Hepatocyte (in vitro differentiated cells): ENCODE measurements at regions not wholly inside any gene's neighbourhood (a gene's known extent, or its start where the extent isn't known, plus 50 kb on each side); places are given as distances from the start of the nearest gene placed in this dataset.

ENCODE experiments used
- DNase-seq: peaks from one replicate; pipeline ENCODE4 v3.0.0-alpha.2; 2016; ENCODE audit warnings: low spot score
- H2AFZ ChIP-seq: fragments of 200-600 bp; sonication (generic); 2 replicates; pipeline ENCODE4 v1.6.0; 2016; ENCODE audit warnings: antibody characterized with exemption, mild to moderate bottlenecking
- H3K27ac ChIP-seq: fragments of 200-600 bp; sonication (generic); 2 replicates; pipeline ENCODE4 v1.5.1; 2016; ENCODE audit warnings: mild to moderate bottlenecking
- H3K27me3 ChIP-seq: fragments of 200-600 bp; sonication (generic); 2 replicates; pipeline ENCODE4 v1.6.1; 2016
- H3K36me3 ChIP-seq: fragments of 200-600 bp; sonication (generic); replicated peaks from 2 replicates; pipeline ENCODE4 v1.5.1; 2016; ENCODE audit warnings: low read depth; ENCODE audit not compliant: insufficient read depth
- H3K4me1 ChIP-seq: fragments of 200-600 bp; sonication (generic); 2 replicates; pipeline ENCODE4 v1.5.1; 2016; ENCODE audit warnings: mild to moderate bottlenecking, moderate library complexity; ENCODE audit not compliant: insufficient read depth
- H3K4me2 ChIP-seq: fragments of 200-600 bp; sonication (generic); 2 replicates; pipeline ENCODE4 v1.6.0; 2016
- H3K4me3 ChIP-seq: fragments of 200-600 bp; sonication (generic); 2 replicates; pipeline ENCODE4 v1.5.1; 2016; ENCODE audit warnings: mild to moderate bottlenecking
- H3K79me2 ChIP-seq: fragments of 200-600 bp; sonication (generic); 2 replicates; pipeline ENCODE4 v1.6.0; 2017; ENCODE audit warnings: mild to moderate bottlenecking
- H3K9me2 ChIP-seq: fragments of 200-600 bp; sonication (generic); replicated peaks from 2 replicates; pipeline ENCODE4 v1.6.0; 2017; ENCODE audit warnings: mild to moderate bottlenecking; ENCODE audit not compliant: insufficient read depth
- H3K9me3 ChIP-seq: fragments of 200-600 bp; sonication (generic); 2 replicates; pipeline ENCODE4 v1.5.1; 2016; ENCODE audit warnings: low read depth, mild to moderate bottlenecking
- H4K20me1 ChIP-seq: fragments of 200-600 bp; sonication (generic); 2 replicates; pipeline ENCODE4 v1.6.0; 2016; ENCODE audit warnings: mild to moderate bottlenecking; ENCODE audit not compliant: insufficient read depth, poor library complexity, severe bottlenecking
- EZH2 ChIP-seq: fragments of 200-600 bp; sonication (generic); IDR thresholded peaks from 2 replicates; pipeline ENCODE4 v1.6.1; 2016; ENCODE audit warnings: antibody characterized with exemption, mild to moderate bottlenecking, borderline replicate concordance
- EZH2phosphoT487 ChIP-seq: fragments of 200-600 bp; sonication (generic); IDR thresholded peaks from one replicate; pipeline ENCODE4 v1.6.1; 2018; ENCODE audit warnings: antibody characterized with exemption, mild to moderate bottlenecking, low read depth, moderate library complexity; ENCODE audit not compliant: unreplicated experiment, severe bottlenecking
- WGBS: methylation state at CpG from one replicate; pipeline ENCODE4 v1.1.6; 2016; ENCODE audit warnings: low lambda C conversion rate; ENCODE audit errors: missing lambda C conversion rate; 5-methylcytosine and 5-hydroxymethylcytosine counted together
- TF ChIP-seq, protein P1 (sequence below): fragments of 200-600 bp; sonication (generic); IDR thresholded peaks from 2 replicates; pipeline ENCODE4 v1.5.1; 2016; ENCODE audit warnings: antibody characterized with exemption, mild to moderate bottlenecking; ENCODE audit not compliant: poor library complexity

GRCh38 chr2:188762151-188762550, 212.0 kb upstream of the COL3A1 start:
- H4K20me1 ChIP-seq, result no peaks in the 10 kb centered on the region
- DNase-seq, result no peak
- no peaks in the 10 kb centered on the region for H3K9me3 ChIP-seq
- no peak overlapping the region for H3K4me2 ChIP-seq
- H3K9me2 ChIP-seq, result no peaks in the 10 kb centered on the region
- no peak overlapping the region for H3K4me3 ChIP-seq
- 88% methylated on average over 2 of the region's 2 CpGs for WGBS
- H3K79me2 ChIP-seq, result no peaks in the 10 kb centered on the region
- no peak overlapping the region for H3K27ac ChIP-seq
- no peak overlapping the region for H2AFZ ChIP-seq
- TF ChIP-seq, protein P1, sequence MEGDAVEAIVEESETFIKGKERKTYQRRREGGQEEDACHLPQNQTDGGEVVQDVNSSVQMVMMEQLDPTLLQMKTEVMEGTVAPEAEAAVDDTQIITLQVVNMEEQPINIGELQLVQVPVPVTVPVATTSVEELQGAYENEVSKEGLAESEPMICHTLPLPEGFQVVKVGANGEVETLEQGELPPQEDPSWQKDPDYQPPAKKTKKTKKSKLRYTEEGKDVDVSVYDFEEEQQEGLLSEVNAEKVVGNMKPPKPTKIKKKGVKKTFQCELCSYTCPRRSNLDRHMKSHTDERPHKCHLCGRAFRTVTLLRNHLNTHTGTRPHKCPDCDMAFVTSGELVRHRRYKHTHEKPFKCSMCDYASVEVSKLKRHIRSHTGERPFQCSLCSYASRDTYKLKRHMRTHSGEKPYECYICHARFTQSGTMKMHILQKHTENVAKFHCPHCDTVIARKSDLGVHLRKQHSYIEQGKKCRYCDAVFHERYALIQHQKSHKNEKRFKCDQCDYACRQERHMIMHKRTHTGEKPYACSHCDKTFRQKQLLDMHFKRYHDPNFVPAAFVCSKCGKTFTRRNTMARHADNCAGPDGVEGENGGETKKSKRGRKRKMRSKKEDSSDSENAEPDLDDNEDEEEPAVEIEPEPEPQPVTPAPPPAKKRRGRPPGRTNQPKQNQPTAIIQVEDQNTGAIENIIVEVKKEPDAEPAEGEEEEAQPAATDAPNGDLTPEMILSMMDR, result no peak
- TF ChIP-seq EZH2 (no peak), EZH2phosphoT487 (no peak)
- H3K27me3 ChIP-seq, result no peaks in the 10 kb centered on the region
- no peaks in the 10 kb centered on the region for H3K4me1 ChIP-seq
- no peaks in the 10 kb centered on the region for H3K36me3 ChIP-seq

DNA sequence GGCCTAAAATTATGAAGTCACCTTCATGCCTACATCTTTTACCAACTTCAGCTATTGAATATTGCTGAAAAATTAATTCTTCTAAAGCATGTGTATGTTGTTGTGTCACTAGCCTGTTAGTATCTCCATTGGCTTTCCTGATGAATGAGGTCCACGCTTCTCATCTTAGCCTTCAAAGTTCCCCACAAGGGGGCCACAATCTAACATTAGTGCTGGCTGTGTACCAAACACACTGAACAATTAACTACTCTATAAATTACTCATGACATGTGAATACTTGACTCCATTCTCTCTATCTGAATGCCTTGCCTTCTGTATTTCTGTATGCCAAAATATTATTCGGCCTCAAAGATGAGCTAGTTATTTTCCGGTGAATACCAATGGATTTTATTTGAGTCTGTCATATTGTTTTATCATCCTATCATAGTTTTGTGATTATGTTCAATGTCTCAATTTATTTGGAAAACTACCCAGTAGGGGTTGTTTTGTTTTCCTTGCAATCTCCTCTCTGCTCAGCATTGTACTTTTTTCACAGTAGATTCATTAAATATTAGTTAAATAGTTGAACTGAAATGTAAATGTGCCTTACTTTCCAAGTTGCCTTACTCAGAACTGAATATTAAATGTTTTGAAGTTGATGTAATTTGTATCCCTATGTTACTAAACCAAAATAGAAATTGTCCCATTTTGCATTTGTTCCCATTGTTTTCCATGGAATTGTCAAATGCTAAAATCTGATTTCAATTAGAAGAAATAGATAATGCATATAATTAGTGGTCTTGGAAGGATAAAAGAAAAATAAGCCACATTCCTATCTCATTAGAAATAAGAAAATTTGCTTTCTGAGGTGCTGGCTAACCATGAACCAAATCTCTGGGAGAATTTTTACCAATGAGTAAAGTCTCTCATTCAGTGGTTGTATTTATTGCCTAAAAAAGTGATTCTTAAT, 208.4 kb upstream of the COL3A1 start:
- no peak overlapping the region for H3K27ac ChIP-seq
- no peaks in the 10 kb centered on the region for H3K4me1 ChIP-seq
- no peaks in the 10 kb centered on the region for H3K27me3 ChIP-seq
- no peak overlapping the region for H2AFZ ChIP-seq
- TF ChIP-seq, protein P1, result peak; percentile 36
- TF ChIP-seq EZH2phosphoT487, result no peak
- TF ChIP-seq EZH2, result no peak
- no peaks in the 10 kb centered on the region for H3K79me2 ChIP-seq
- peak; percentile 41 for DNase-seq
- no peaks in the 10 kb centered on the region for H3K9me3 ChIP-seq
- no peaks in the 10 kb centered on the region for H3K9me2 ChIP-seq
- no peak overlapping the region for H3K4me3 ChIP-seq
- H4K20me1 ChIP-seq, result no peaks in the 10 kb centered on the region
- WGBS, result 81% methylated on average over 3 of the region's 3 CpGs
- H3K4me2 ChIP-seq, result no peak overlapping the region
- no peaks in the 10 kb centered on the region for H3K36me3 ChIP-seq

DNA sequence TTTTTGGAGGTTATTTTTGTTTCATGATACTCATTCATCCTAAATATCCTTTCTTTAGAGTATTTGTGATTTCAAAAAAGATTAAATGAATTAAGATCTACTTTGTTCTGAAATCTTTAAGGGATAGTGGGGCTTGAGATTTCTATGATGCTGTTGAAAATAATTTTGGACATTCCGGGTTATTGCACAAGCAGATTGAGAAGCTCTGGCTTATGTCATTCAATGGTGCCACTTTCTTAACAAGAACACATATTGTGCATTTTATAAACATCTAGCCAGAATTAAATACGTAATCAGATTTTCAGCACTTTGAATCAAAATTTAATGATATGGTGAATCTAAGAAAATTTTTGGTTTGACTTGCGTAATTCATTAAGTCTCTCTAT, 207.7 kb upstream of the COL3A1 start:
- DNase-seq, result no peak
- Histone ChIP-seq H3K4me2 (no peak overlapping the region), H3K27ac (no peak overlapping the region), H3K9me2 (no peaks in the 10 kb centered on the region), H3K36me3 (no peaks in the 10 kb centered on the region), H3K27me3 (no peaks in the 10 kb centered on the region), H3K79me2 (no peaks in the 10 kb centered on the region), H3K9me3 (no peaks in the 10 kb centered on the region), H3K4me3 (no peak overlapping the region), H3K4me1 (no peaks in the 10 kb centered on the region), H2AFZ (no peak overlapping the region), H4K20me1 (no peaks in the 10 kb centered on the region)
- TF ChIP-seq, protein P1, result no peak
- TF ChIP-seq EZH2phosphoT487, result no peak
- TF ChIP-seq EZH2, result no peak
- WGBS, result 92% methylated on average over 3 of the region's 3 CpGs
